Ovary (tissue), 7 donors: ENCODE measurements at regions not wholly inside any gene's neighbourhood (a gene's known extent, or its start where the extent isn't known, plus 50 kb on each side); places are given as distances from the start of the nearest gene placed in this dataset.

ENCODE experiments used
- DNase-seq, 5 donors: peaks; one replicate each; pipeline ENCODE4 v3.0.0-alpha.2; 2019 to 2020
- H3K27ac ChIP-seq, 2 donors: fragments of 200-600 bp; one replicate each; pipeline versions ENCODE4 v1.5.1 to v1.8.0; 2019 to 2022
- H3K27me3 ChIP-seq: fragments of 200-600 bp; one replicate; pipeline ENCODE4 v1.8.0; 2022
- H3K36me3 ChIP-seq: fragments of 200-600 bp; sonication (generic); one replicate; pipeline ENCODE4 v1.5.1; 2019
- H3K4me1 ChIP-seq: one replicate; pipeline ENCODE4 v1.8.1; 2013; ENCODE audit warnings: mild to moderate bottlenecking, moderate library complexity; ENCODE audit not compliant: insufficient read depth
- H3K4me3 ChIP-seq: fragments of 200-600 bp; sonication (generic); one replicate; pipeline ENCODE4 v1.5.1; 2017
- H3K9me3 ChIP-seq, 2 donors: fragments of 200-600 bp in 1 of 2; sonication (generic) in 1 of 2; one replicate each; pipeline versions ENCODE4 v1.5.1 to v1.8.1; 2013 to 2019; ENCODE audit warnings: mild to moderate bottlenecking in 1 of 2, moderate library complexity in 1 of 2
- EP300 ChIP-seq: sonication (generic); formaldehyde crosslinking; IDR thresholded peaks from one replicate; pipeline ENCODE4 v1.6.1; 2017; ENCODE audit warnings: antibody characterized with exemption
- POLR2A ChIP-seq: fragments of 450-650 bp; IDR thresholded peaks from one replicate; pipeline ENCODE4 v1.6.1; 2017; ENCODE audit warnings: antibody characterized with exemption, mild to moderate bottlenecking, moderate library complexity
- WGBS, 3 donors: extraction: QIAGEN DNeasy Blood & Tissue Kit in 1 of 3; methylation state at CpG; one replicate each; pipeline versions ENCODE4 v1.1.5 to v1.1.7; 2013 to 2017; 5-methylcytosine and 5-hydroxymethylcytosine counted together
- intact Hi-C, 4 donors: fragments of 100-400 bp; cut with DNase I; formaldehyde crosslinking; loops; one replicate each; pipeline versions ENCODE4 v1.11.0 to v1.15.1; 2022 to 2023
- TF ChIP-seq, protein P1 (sequence below), 3 donors: fragments of 450-650 bp in 2 of 3; fragments of 200-600 bp in 1 of 3; IDR thresholded peaks; one replicate each; pipeline versions ENCODE4 v1.5.1 to v1.8.0; 2016 to 2022; ENCODE audit warnings: antibody characterized with exemption in 3 of 3, mild to moderate bottlenecking in 1 of 3
- donor health status: DM: no; HTN: no; CAD: no; lungs with moderate emphysema.
- donor health status: DM: no; HTN: no; CAD: no.
- donor health status: Bipolar disorder and iron deficiency.
- donor health status: DM: no; HTN: no; CAD: no.
- donor health status: DM: yes; HTN: yes; CAD: no.

DNA sequence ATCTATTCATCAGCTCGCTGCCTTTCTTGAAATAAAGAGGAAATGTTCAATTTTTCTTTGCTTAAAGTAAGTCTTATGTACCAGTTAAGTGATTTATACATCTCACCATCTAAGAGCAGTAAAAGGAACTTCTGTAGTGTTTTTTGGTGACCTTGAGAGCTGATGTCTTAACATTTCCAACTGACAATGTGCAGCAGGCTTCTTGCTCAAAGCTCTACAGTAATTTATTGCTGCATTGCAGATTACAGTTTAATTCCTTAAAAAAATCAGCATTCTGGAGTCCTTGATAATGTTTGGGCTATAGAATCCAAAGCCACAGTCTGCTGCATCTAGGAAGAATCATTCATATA, 61.6 kb downstream of the DIPK2A start:
- intact Hi-C loops, result no loop called here
- H3K36me3 ChIP-seq, result no peaks in the 10 kb centered on the region
- H3K4me3 ChIP-seq, result no peak overlapping the region
- 82 to 87% (median 83%) methylated on average over 1 of the region's 1 CpG for WGBS, 3 donors
- no peaks in the 10 kb centered on the region for H3K9me3 ChIP-seq
- peaks cover 3% of the 10 kb centered on the region for H3K4me1 ChIP-seq
- no peaks in the 10 kb centered on the region for H3K27me3 ChIP-seq
- no peak for DNase-seq
- no peak for TF ChIP-seq EP300
- TF ChIP-seq, protein P1, sequence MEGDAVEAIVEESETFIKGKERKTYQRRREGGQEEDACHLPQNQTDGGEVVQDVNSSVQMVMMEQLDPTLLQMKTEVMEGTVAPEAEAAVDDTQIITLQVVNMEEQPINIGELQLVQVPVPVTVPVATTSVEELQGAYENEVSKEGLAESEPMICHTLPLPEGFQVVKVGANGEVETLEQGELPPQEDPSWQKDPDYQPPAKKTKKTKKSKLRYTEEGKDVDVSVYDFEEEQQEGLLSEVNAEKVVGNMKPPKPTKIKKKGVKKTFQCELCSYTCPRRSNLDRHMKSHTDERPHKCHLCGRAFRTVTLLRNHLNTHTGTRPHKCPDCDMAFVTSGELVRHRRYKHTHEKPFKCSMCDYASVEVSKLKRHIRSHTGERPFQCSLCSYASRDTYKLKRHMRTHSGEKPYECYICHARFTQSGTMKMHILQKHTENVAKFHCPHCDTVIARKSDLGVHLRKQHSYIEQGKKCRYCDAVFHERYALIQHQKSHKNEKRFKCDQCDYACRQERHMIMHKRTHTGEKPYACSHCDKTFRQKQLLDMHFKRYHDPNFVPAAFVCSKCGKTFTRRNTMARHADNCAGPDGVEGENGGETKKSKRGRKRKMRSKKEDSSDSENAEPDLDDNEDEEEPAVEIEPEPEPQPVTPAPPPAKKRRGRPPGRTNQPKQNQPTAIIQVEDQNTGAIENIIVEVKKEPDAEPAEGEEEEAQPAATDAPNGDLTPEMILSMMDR (IDR thresholded peaks at IDR 0.05), result no peak
- TF ChIP-seq POLR2A, result no peak
- H3K27ac ChIP-seq, result no peak overlapping the region

DNA sequence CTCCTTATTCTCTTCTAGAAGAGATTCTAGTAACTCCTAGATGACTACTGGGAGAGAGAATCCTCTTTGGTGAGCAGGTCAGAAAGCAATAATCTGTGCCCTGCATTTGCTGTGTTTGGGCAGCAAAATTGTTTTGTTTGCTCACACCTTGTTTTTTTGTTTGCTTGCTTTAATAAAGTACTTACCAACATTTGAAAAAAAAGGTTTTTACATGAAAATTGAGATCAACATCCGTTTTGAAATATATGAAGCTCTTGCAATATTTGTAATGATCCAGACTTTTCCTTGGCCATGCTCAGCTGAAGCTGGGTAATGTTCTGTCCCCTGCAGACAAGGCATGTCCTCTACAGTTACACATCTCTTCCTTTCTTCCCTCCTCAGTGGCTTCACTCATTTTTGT, 62.2 kb downstream of the DIPK2A start:
- Histone ChIP-seq H3K4me3 (no peak overlapping the region), H3K27me3 (no peaks in the 10 kb centered on the region), H3K4me1 (peaks cover 3% of the 10 kb centered on the region), H3K9me3 (no peaks in the 10 kb centered on the region), H3K36me3 (no peaks in the 10 kb centered on the region), H3K27ac (no peak overlapping the region)
- intact Hi-C loops, result no loop called here
- TF ChIP-seq, protein P1 (IDR thresholded peaks at IDR 0.05), result no peak
- TF ChIP-seq POLR2A (no peak), EP300 (no peak)
- 37 to 83% (median 79%) methylated on average over 1 of the region's 1 CpG for WGBS, 3 donors
- no peak for DNase-seq

DNA sequence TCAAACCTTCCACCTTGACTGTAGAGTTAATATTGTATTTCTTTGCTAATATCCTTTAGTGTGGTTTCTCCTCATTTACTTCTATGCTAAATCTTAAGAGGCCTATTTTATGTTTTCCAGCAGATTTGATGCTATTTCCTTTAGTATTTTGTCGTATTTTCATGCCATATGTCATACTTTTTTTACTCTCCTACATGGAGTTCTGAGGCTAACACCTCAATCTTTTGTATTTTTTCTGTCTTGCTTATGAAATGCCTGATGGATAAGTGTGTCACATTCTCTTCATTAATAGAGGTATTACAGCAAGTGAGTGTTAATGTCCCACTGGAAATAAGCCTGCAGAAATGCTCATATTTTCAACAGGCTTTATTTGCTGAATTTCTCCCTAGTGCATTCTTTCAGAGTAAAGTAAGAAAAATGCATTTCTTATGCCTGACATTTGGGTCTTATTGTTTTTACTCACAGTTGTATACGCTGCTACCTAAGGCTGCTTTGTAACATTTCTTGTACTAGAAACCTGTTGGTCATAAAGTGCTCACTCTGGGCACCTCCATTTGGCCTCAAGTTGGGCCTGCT, 63.2 kb downstream of the DIPK2A start:
- no peaks in the 10 kb centered on the region for H3K36me3 ChIP-seq
- no peak for DNase-seq
- no peak for TF ChIP-seq POLR2A
- no peak for TF ChIP-seq EP300
- TF ChIP-seq, protein P1 (IDR thresholded peaks at IDR 0.05), result no peak
- intact Hi-C loops, result no loop called here
- H3K27ac ChIP-seq, result no peak overlapping the region
- peaks cover 3% of the 10 kb centered on the region for H3K4me1 ChIP-seq
- no peaks in the 10 kb centered on the region for H3K27me3 ChIP-seq
- 96 to 97% (median 97%) methylated on average over 2 of the region's 2 CpGs for WGBS, 3 donors
- H3K4me3 ChIP-seq, result no peak overlapping the region
- H3K9me3 ChIP-seq, result no peaks in the 10 kb centered on the region

DNA sequence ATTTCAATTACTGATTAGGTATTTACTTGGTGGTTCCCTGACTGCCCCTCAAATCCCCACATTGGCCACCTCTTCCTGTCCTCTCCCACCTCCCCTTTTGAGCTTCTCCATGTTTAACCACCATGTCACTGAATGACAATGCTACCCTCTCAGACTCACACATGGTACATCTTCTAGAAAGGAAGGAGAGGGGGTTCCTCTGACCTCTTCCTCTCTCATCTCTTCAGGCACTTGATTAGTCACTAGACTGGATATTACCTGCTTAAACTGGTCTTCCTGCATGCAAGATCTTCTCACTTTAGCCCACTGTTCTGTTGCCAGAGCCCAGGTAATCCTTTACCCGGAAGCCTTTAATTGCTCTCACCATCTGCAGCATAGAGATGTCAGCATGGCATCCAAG, 64.9 kb downstream of the DIPK2A start:
- Histone ChIP-seq H3K9me3 (no peaks in the 10 kb centered on the region), H3K4me1 (peaks cover 3% of the 10 kb centered on the region), H3K27ac (no peak overlapping the region), H3K27me3 (no peaks in the 10 kb centered on the region), H3K4me3 (no peak overlapping the region), H3K36me3 (no peaks in the 10 kb centered on the region)
- TF ChIP-seq POLR2A (no peak), EP300 (no peak)
- TF ChIP-seq, protein P1 (IDR thresholded peaks at IDR 0.05), result no peak
- intact Hi-C loops, result no loop called here
- DNase-seq, result no peak
- WGBS, 3 donors, result 96 to 98% (median 98%) methylated on average over 1 of the region's 1 CpG
